HEK293T (cell line): ENCODE measurements at regions not wholly inside any gene's neighbourhood (a gene's known extent, or its start where the extent isn't known, plus 50 kb on each side); places are given as distances from the start of the nearest gene placed in this dataset.

Experiments used
- CTCF ChIA-PET: fragments of 350-600 bp; formaldehyde crosslinking; extraction: SDS; loops from one replicate; lab custom pipeline; 2021; ENCODE audit warnings: antibody characterized with exemption, inconsistent platforms; lab: Yijun Ruan, JAX
- POLR2A ChIA-PET: fragments of 350-600 bp; formaldehyde crosslinking; extraction: SDS; loops from one replicate; lab custom pipeline; 2020; ENCODE audit warnings: antibody characterized with exemption, inconsistent platforms; lab: Yijun Ruan, JAX
- DNase-seq: peaks from one replicate; pipeline ENCODE4 v3.0.0; 2012; ENCODE audit warnings: mixed read lengths; ENCODE audit errors: extremely low spot score
- ARNT ChIP-seq: fragments of 450-650 bp; IDR thresholded peaks from 2 replicates; pipeline ENCODE4 v1.6.1; 2017; ENCODE audit warnings: mild to moderate bottlenecking
- BHLHE40 ChIP-seq: fragments of 450-650 bp; IDR thresholded peaks from 2 replicates; pipeline ENCODE4 v1.6.1; 2016; ENCODE audit warnings: mild to moderate bottlenecking, moderate library complexity, borderline replicate concordance
- CTBP1 ChIP-seq: fragments of 450-650 bp; IDR thresholded peaks from 2 replicates; pipeline ENCODE4 v1.6.1; 2016; ENCODE audit warnings: borderline replicate concordance
- ELF4 ChIP-seq: fragments of 450-650 bp; IDR thresholded peaks from 2 replicates; pipeline ENCODE4 v1.6.1; 2017; ENCODE audit warnings: antibody characterized with exemption
- FOXA1 ChIP-seq: fragments of 450-650 bp; IDR thresholded peaks from 2 replicates; pipeline ENCODE4 v1.6.1; 2016; ENCODE audit warnings: mild to moderate bottlenecking
- FOXK2 ChIP-seq: fragments of 450-650 bp; IDR thresholded peaks from 2 replicates; pipeline ENCODE4 v1.6.1; 2016; ENCODE audit warnings: mild to moderate bottlenecking
- FOXM1 ChIP-seq: fragments of 450-650 bp; IDR thresholded peaks from 2 replicates; pipeline ENCODE4 v1.6.1; 2017; ENCODE audit warnings: mild to moderate bottlenecking, borderline replicate concordance
- HDGF ChIP-seq: fragments of 450-650 bp; IDR thresholded peaks from 2 replicates; pipeline ENCODE4 v1.6.1; 2017; ENCODE audit warnings: antibody characterized with exemption, borderline replicate concordance
- L3MBTL2 ChIP-seq: fragments of 450-650 bp; conservative IDR thresholded peaks from 2 replicates; pipeline ENCODE4 v1.6.1; 2016; ENCODE audit warnings: mild to moderate bottlenecking
- LEF1 ChIP-seq: fragments of 450-650 bp; IDR thresholded peaks from 2 replicates; pipeline ENCODE4 v1.6.1; 2017; ENCODE audit warnings: mild to moderate bottlenecking, borderline replicate concordance
- NFRKB ChIP-seq: fragments of 450-650 bp; IDR thresholded peaks from 2 replicates; pipeline ENCODE4 v1.6.1; 2016; ENCODE audit warnings: mild to moderate bottlenecking, moderate library complexity
- PKNOX1 ChIP-seq: fragments of 450-650 bp; IDR thresholded peaks from 2 replicates; pipeline ENCODE4 v1.6.1; 2016
- SP1 ChIP-seq: fragments of 450-650 bp; IDR thresholded peaks from 2 replicates; pipeline ENCODE4 v1.6.1; 2017
- SUZ12 ChIP-seq: fragments of 450-650 bp; IDR thresholded peaks from 2 replicates; pipeline ENCODE4 v1.6.1; 2016; ENCODE audit warnings: mild to moderate bottlenecking
- TARDBP ChIP-seq: fragments of 450-650 bp; IDR thresholded peaks from 2 replicates; pipeline ENCODE4 v1.6.1; 2016
- ZNF384 ChIP-seq: fragments of 450-650 bp; IDR thresholded peaks from 2 replicates; pipeline ENCODE4 v1.6.1; 2016

GRCh38 chr10:20632696-20633095, 264.4 kb downstream of the NEBL start:
- ChIA-PET CTCF (interaction anchor here (0.6 kb wide), 1 partner anchor 279 kb away, joined by 3 read pairs; no protein-coding TSS in a partner anchor), POLR2A (no interaction called here)
- DNase-seq = no peak
- TF ChIP-seq ZNF384 (no peak), FOXM1 (no peak), FOXA1 (no peak), LEF1 (no peak), SP1 (no peak), L3MBTL2 (no peak), TARDBP (no peak), FOXK2 (no peak), BHLHE40 (no peak), SUZ12 (no peak)

DNA sequence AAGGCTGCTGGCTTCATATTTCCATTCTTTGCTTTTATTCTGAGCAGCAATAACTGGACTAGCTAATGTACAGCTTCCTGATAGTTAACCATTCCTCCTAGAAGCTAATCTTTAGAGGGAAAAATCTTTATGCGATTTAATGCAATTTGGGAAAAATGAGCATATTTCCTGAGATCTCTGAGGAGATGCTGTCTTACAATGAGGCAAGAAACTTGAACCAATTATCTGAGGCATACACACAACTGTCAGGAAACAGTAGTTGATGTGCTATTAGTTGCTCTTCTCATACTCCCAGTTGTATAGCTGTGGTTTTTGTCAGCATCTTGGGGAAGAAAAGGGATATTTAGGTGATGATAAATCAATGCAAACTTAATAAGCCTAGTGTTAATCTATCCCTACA, 265.9 kb downstream of the NEBL start:
- no peak for DNase-seq
- ChIA-PET CTCF (interaction anchor here (0.9 kb wide), 1 partner anchor 11 kb away, joined by 5 read pairs; no protein-coding TSS in a partner anchor), POLR2A (no interaction called here)
- no peak for TF ChIP-seq TARDBP
- TF ChIP-seq LEF1 = no peak
- no peak for TF ChIP-seq L3MBTL2
- no peak for TF ChIP-seq HDGF
- no peak for TF ChIP-seq FOXM1
- no peak for TF ChIP-seq FOXA1
- TF ChIP-seq ELF4 = no peak
- no peak for TF ChIP-seq SUZ12
- no peak for TF ChIP-seq SP1
- no peak for TF ChIP-seq BHLHE40
- no peak for TF ChIP-seq ZNF384
- no peak for TF ChIP-seq ARNT
- TF ChIP-seq PKNOX1 = no peak
- no peak for TF ChIP-seq NFRKB
- no peak for TF ChIP-seq CTBP1
- no peak for TF ChIP-seq FOXK2

DNA sequence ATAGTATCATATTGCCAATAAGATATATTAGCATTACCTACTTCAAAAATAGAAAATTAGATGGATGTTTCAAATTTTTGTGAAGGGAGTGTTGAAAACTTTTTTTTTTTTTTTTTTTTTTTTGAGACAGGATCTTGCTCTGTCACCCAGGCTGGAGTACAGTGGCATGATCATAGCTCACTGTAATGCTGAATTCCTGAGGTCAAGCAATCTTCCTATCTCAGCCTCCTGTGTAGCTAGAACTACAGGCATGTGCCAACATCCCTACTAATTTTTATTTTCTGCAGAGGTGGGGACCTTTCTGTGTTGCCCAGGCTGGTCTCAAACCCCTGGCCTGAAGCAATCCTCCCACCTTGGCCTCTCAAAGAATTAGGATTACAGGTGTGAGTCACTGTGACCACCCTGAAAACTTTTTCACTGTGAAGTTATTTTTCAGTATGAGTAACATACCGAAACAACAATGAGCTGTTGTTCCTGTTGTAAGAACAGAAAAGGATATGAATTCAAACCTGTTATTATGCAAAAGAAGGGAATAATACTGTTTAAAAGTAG, 266.9 kb downstream of the NEBL start:
- ChIA-PET POLR2A (no interaction called here), CTCF (no interaction called here)
- no peak for DNase-seq
- TF ChIP-seq SP1 (no peak), ELF4 (no peak), SUZ12 (no peak), L3MBTL2 (no peak), NFRKB (no peak), TARDBP (no peak), FOXM1 (no peak), CTBP1 (no peak), LEF1 (no peak), PKNOX1 (no peak), FOXA1 (no peak)

- TF ChIP-seq ARNT (no peak), TARDBP (no peak), NFRKB (no peak), HDGF (no peak), ZNF384 (no peak), SP1 (no peak), L3MBTL2 (no peak), FOXM1 (no peak), ELF4 (no peak), LEF1 (no peak), CTBP1 (no peak), FOXK2 (no peak), PKNOX1 (no peak), FOXA1 (no peak)
- ChIA-PET CTCF (no interaction called here), POLR2A (no interaction called here)
- no peak for DNase-seq
Measured at GRCh38 chr10:20627946-20628507, 269.1 kb downstream of the NEBL start.

DNA sequence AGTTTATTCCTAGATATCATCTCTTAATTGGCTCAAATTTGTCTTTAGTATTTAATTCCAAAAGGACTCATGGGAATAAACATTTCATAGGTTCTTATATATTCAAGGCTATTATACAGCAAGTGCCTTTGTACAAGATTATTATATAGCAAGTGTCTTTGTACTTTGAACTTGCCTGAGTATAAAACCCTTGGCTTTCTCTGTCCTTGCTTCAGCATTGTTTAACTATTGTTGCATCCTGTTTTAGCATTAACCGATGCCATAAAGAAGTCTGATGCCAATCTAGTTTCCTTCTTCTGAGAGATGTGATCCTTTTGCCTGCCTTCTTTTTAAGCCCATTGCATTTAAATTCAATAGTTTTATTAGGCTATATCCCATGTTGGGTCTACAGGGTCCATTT, 270.0 kb downstream of the NEBL start:
- POLR2A ChIA-PET = no interaction called here
- CTCF ChIA-PET = no interaction called here
- DNase-seq = no peak
- TF ChIP-seq L3MBTL2 (no peak), FOXK2 (no peak), BHLHE40 (no peak), CTBP1 (no peak)

GRCh38 chr10:20625868-20626267, 271.2 kb downstream of the NEBL start:
- no peak for DNase-seq
- TF ChIP-seq LEF1 (no peak), TARDBP (no peak)
- ChIA-PET CTCF (interaction anchor here (0.6 kb wide), 1 partner anchor 30 kb away, joined by 3 read pairs; no protein-coding TSS in a partner anchor), POLR2A (no interaction called here)
